UCSD-AML1 (cell line): ENCODE measurements at regions not wholly inside any gene's neighbourhood (a gene's known extent, or its start where the extent isn't known, plus 50 kb on each side); places are given as distances from the start of the nearest gene placed in this dataset.
A peak's percentile ranks its signal among the peaks of the same experiment; 100 is the strongest.

Experiments used
- DNase-seq: peaks from one replicate; lab custom pipeline; 2025; ENCODE audit not compliant: unreplicated experiment; lab: John Stamatoyannopoulos, UW

GRCh38 chr13:84524586-84524985 lies 642.3 kb upstream of the SLITRK1 start:
- DNase-seq: no peak

GRCh38 chr13:84500016-84500415 lies 617.7 kb upstream of the SLITRK1 start:
- no peak for DNase-seq

GRCh38 chr13:84497613-84498012 lies 615.3 kb upstream of the SLITRK1 start:
- DNase-seq: no peak

GRCh38 chr13:84491952-84492351 lies 609.7 kb upstream of the SLITRK1 start:
- DNase-seq: no peak

GRCh38 chr13:84487752-84488151 lies 605.5 kb upstream of the SLITRK1 start:
- no peak for DNase-seq

GRCh38 chr13:84481958-84482357 lies 599.7 kb upstream of the SLITRK1 start:
- no peak for DNase-seq

GRCh38 chr13:84479656-84480055 lies 597.4 kb upstream of the SLITRK1 start:
- no peak for DNase-seq

- no peak for DNase-seq
Measured at GRCh38 chr13:84470528-84470927, 588.3 kb upstream of the SLITRK1 start.

GRCh38 chr13:84466461-84466860 lies 584.2 kb upstream of the SLITRK1 start:
- no peak for DNase-seq

- DNase-seq: no peak
Measured at GRCh38 chr13:84460989-84461388, 578.7 kb upstream of the SLITRK1 start.

GRCh38 chr13:84455143-84455905 lies 573.0 kb upstream of the SLITRK1 start:
- DNase-seq: peak; percentile 10

GRCh38 chr13:84447640-84447978 lies 565.3 kb upstream of the SLITRK1 start:
- no peak for DNase-seq

- DNase-seq: no peak
Measured at GRCh38 chr13:84446972-84447639, 564.8 kb upstream of the SLITRK1 start.

- no peak for DNase-seq
Measured at GRCh38 chr13:84445776-84446175, 563.5 kb upstream of the SLITRK1 start.

- DNase-seq: no peak
Measured at GRCh38 chr13:84443463-84443862, 561.2 kb upstream of the SLITRK1 start.

GRCh38 chr13:84439108-84439507 lies 556.8 kb upstream of the SLITRK1 start:
- DNase-seq: no peak

GRCh38 chr13:84433024-84433423 lies 550.8 kb upstream of the SLITRK1 start:
- DNase-seq: no peak

- no peak for DNase-seq
Measured at GRCh38 chr13:84431646-84432045, 549.4 kb upstream of the SLITRK1 start.

GRCh38 chr13:84430446-84430845 lies 548.2 kb upstream of the SLITRK1 start:
- DNase-seq: no peak

GRCh38 chr13:84430015-84430414 lies 547.7 kb upstream of the SLITRK1 start:
- DNase-seq: no peak

GRCh38 chr13:84418041-84418440 lies 535.8 kb upstream of the SLITRK1 start:
- peak; percentile 1 for DNase-seq

- DNase-seq: no peak
Measured at GRCh38 chr13:84417416-84417815, 535.1 kb upstream of the SLITRK1 start.

- DNase-seq: no peak
Measured at GRCh38 chr13:84413016-84413415, 530.7 kb upstream of the SLITRK1 start.
